DOHH2 (cell line): ENCODE measurements at regions not wholly inside any gene's neighbourhood (a gene's known extent, or its start where the extent isn't known, plus 50 kb on each side); places are given as distances from the start of the nearest gene placed in this dataset.

Source experiments
- H3F3A ChIP-seq: fragments of 200-600 bp; sonication (generic), shearing (Covaris generic); 2 replicates; pipeline ENCODE4 v1.6.0; 2016; ENCODE audit warnings: antibody characterized with exemption, mild to moderate bottlenecking; ENCODE audit not compliant: control insufficient read depth, insufficient read depth
- H3K27ac ChIP-seq: fragments of 200-600 bp; sonication (generic); 2 replicates; pipeline ENCODE4 v1.5.1; 2014; ENCODE audit warnings: low read depth, mild to moderate bottlenecking, low read length, moderate library complexity
- H3K27me3 ChIP-seq: fragments of 200-600 bp; sonication (generic); 2 replicates; pipeline ENCODE4 v1.6.1; 2014; ENCODE audit warnings: mild to moderate bottlenecking, low read length, mixed read lengths; ENCODE audit not compliant: control insufficient read depth
- H3K36me3 ChIP-seq: fragments of 200-600 bp; sonication (generic); 2 replicates; pipeline ENCODE4 v1.6.1; 2014; ENCODE audit warnings: mild to moderate bottlenecking, low read length, moderate library complexity, mixed read lengths; ENCODE audit not compliant: control insufficient read depth
- H3K4me1 ChIP-seq: fragments of 200-600 bp; sonication (generic); 2 replicates; pipeline ENCODE4 v1.6.1; 2014; ENCODE audit warnings: mild to moderate bottlenecking, low read length, mixed read lengths; ENCODE audit not compliant: control insufficient read depth
- H3K4me2 ChIP-seq: fragments of 200-600 bp; sonication (generic); 2 replicates; pipeline ENCODE4 v1.6.0; 2014; ENCODE audit warnings: mild to moderate bottlenecking, low read length, moderate library complexity
- H3K4me3 ChIP-seq: fragments of 200-600 bp; sonication (generic); 2 replicates; pipeline ENCODE4 v1.5.1; 2014; ENCODE audit warnings: mild to moderate bottlenecking, low read length, mixed read lengths
- H3K79me2 ChIP-seq: fragments of 200-600 bp; sonication (generic); 2 replicates; pipeline ENCODE4 v1.6.1; 2014; ENCODE audit warnings: mild to moderate bottlenecking, low read length, mixed read lengths; ENCODE audit not compliant: control insufficient read depth
- H3K9me2 ChIP-seq: fragments of 200-600 bp; sonication (generic); replicated peaks from 2 replicates; pipeline ENCODE4 v1.6.1; 2014; ENCODE audit warnings: mild to moderate bottlenecking, low read length, mixed read lengths; ENCODE audit not compliant: control insufficient read depth
- H3K9me3 ChIP-seq: fragments of 200-600 bp; sonication (generic); 2 replicates; pipeline ENCODE4 v1.6.1; 2014; ENCODE audit warnings: antibody characterized with exemption, low read length, mixed read lengths; ENCODE audit not compliant: control insufficient read depth, insufficient read depth
- H4K20me1 ChIP-seq: fragments of 200-600 bp; sonication (generic); 2 replicates; pipeline ENCODE4 v1.6.0; 2014; ENCODE audit warnings: low read depth, mild to moderate bottlenecking, antibody characterized with exemption, low read length, moderate library complexity; ENCODE audit not compliant: control insufficient read depth, insufficient read depth
- EZH2phosphoT487 ChIP-seq: fragments of 200-600 bp; sonication (generic); IDR thresholded peaks from 2 replicates; pipeline ENCODE4 v1.6.1; 2017; ENCODE audit warnings: borderline replicate concordance, mild to moderate bottlenecking, antibody characterized with exemption, low read length, moderate library complexity, mixed read lengths
- TF ChIP-seq, protein P1 (sequence below): fragments of 200-600 bp; sonication (generic); IDR thresholded peaks from one replicate; pipeline ENCODE4 v1.5.1; 2014; ENCODE audit warnings: antibody characterized with exemption, mild to moderate bottlenecking, low read depth, low read length; ENCODE audit not compliant: poor library complexity, severe bottlenecking

DNA sequence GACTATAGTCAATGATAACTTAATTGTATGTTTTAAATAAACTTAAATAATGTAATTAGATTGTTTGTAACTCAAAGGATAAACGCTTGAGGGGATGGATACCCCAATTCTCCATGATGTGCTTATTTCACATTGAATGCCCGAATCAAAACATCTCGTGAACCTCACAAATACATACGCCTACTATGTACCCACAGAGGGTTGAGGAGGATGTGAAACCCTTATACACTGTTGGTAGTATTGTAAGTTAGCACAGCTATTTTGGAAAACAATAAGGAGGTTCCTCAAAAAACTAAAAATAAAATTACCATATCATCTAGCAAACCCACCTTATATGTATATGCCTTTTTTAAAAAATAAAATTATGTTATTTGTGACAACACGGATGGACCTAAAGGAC is 198.6 kb downstream of the MRPL39 start:
- peaks cover 6% of the 10 kb centered on the region for H3K4me1 ChIP-seq
- H3K9me3 ChIP-seq = no peaks in the 10 kb centered on the region
- H3F3A ChIP-seq = no peaks in the 10 kb centered on the region
- H3K36me3 ChIP-seq = no peaks in the 10 kb centered on the region
- no peaks in the 10 kb centered on the region for H3K79me2 ChIP-seq
- no peak for TF ChIP-seq EZH2phosphoT487
- TF ChIP-seq, protein P1, sequence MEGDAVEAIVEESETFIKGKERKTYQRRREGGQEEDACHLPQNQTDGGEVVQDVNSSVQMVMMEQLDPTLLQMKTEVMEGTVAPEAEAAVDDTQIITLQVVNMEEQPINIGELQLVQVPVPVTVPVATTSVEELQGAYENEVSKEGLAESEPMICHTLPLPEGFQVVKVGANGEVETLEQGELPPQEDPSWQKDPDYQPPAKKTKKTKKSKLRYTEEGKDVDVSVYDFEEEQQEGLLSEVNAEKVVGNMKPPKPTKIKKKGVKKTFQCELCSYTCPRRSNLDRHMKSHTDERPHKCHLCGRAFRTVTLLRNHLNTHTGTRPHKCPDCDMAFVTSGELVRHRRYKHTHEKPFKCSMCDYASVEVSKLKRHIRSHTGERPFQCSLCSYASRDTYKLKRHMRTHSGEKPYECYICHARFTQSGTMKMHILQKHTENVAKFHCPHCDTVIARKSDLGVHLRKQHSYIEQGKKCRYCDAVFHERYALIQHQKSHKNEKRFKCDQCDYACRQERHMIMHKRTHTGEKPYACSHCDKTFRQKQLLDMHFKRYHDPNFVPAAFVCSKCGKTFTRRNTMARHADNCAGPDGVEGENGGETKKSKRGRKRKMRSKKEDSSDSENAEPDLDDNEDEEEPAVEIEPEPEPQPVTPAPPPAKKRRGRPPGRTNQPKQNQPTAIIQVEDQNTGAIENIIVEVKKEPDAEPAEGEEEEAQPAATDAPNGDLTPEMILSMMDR = no peak
- no peaks in the 10 kb centered on the region for H3K27me3 ChIP-seq
- no peaks in the 10 kb centered on the region for H4K20me1 ChIP-seq
- H3K4me3 ChIP-seq = no peak overlapping the region
- H3K27ac ChIP-seq = no peak overlapping the region
- no peak overlapping the region for H3K4me2 ChIP-seq
- H3K9me2 ChIP-seq = no peaks in the 10 kb centered on the region

DNA sequence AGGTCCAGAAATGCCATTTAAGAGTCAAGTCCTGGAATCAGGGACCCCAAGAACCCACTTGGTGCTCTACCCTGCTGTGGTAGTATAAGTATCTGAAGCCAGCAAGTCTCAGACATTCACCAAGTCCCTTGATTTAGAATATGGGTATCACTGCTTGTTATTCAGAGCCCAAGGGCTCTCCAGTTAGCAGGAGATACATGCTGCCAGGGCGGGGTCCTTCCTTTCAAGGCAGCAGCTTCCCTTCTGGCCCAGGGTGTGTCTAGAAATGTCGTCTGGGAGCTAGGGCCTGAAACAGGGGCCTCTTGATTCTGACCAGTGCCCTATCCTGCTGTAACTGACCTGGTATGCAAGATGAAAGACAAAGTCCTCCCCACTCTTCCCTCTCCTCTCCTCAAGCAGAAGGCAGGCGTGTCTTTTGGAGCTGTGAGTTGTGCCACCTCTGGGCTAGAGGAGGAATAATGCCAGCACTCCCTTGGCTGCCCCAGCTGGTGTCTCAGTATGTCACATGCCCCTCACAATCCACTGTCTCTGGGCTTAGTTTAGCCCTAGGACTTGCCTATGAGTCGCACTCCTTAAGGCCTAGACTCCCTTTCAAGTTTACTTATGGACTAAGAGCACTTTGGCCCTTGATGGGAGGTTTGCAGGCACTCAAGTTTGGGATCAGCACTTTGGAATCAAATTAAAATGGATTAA is 200.2 kb downstream of the MRPL39 start:
- Histone ChIP-seq H3K4me3 (no peak overlapping the region), H3K36me3 (no peaks in the 10 kb centered on the region), H3K27ac (no peak overlapping the region), H3K27me3 (no peaks in the 10 kb centered on the region), H3K9me3 (no peaks in the 10 kb centered on the region), H3K4me1 (peaks cover 6% of the 10 kb centered on the region), H3K4me2 (no peak overlapping the region), H3F3A (no peaks in the 10 kb centered on the region), H3K79me2 (no peaks in the 10 kb centered on the region), H4K20me1 (no peaks in the 10 kb centered on the region), H3K9me2 (no peaks in the 10 kb centered on the region)
- TF ChIP-seq, protein P1 = no peak
- no peak for TF ChIP-seq EZH2phosphoT487

DNA sequence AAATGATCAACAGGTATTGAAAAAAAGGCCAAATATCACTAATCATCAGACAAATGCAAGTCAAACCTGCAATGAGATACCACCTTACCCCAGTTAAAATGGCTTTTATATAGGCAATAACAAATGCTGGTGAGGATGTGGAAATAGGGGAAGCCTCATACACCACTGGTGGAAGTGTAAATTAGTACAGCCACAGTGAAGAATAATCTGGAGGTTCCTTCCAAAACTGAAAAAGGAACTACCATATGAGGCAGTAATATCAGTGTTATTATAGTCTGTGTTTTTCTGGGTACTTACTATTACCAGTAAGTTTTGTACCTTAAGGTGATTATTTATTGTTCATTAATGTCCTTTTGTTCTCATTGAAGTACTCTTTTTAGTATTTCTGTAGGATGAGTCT is 201.3 kb downstream of the MRPL39 start:
- H3K36me3 ChIP-seq = no peaks in the 10 kb centered on the region
- no peak overlapping the region for H3K4me3 ChIP-seq
- H3K9me3 ChIP-seq = no peaks in the 10 kb centered on the region
- no peaks in the 10 kb centered on the region for H3K79me2 ChIP-seq
- no peak for TF ChIP-seq EZH2phosphoT487
- TF ChIP-seq, protein P1 = no peak
- no peak overlapping the region for H3K27ac ChIP-seq
- no peaks in the 10 kb centered on the region for H3F3A ChIP-seq
- no peaks in the 10 kb centered on the region for H3K9me2 ChIP-seq
- no peak overlapping the region for H3K4me2 ChIP-seq
- no peaks in the 10 kb centered on the region for H3K27me3 ChIP-seq
- H3K4me1 ChIP-seq = no peaks in the 10 kb centered on the region
- no peaks in the 10 kb centered on the region for H4K20me1 ChIP-seq
